GM21528 (cell line): ENCODE measurements at regions not wholly inside any gene's neighbourhood (a gene's known extent, or its start where the extent isn't known, plus 50 kb on each side); places are given as distances from the start of the nearest gene placed in this dataset.
"Not testable (repeated sequence)": the region's sequence is repeated elsewhere in the genome, so short reads cannot be mapped to it uniquely, and the experiment has no call there.

Experiments used
- ATAC-seq: cut with Tn5 transposase; IDR thresholded peaks from one replicate; pipeline ENCODE4 v1.9.1; 2021; ENCODE audit warnings: mild to moderate bottlenecking, moderate library complexity; ENCODE audit not compliant: unreplicated experiment, low FRiP score

- ATAC-seq = no peak
These were observed 321.7 kb downstream of the CENPW start for GRCh38 chr6:126661646-126662045.

GRCh38 chr6:126662966-126663365, 323.1 kb downstream of the CENPW start:
- ATAC-seq = no peak

- ATAC-seq = no peak
These were observed 324.4 kb downstream of the CENPW start for GRCh38 chr6:126664271-126664670.

GRCh38 chr6:126665551-126665950, 325.6 kb downstream of the CENPW start:
- ATAC-seq = no peak

GRCh38 chr6:126667071-126667470, 327.2 kb downstream of the CENPW start:
- no peak for ATAC-seq

GRCh38 chr6:126667728-126668127, 327.8 kb downstream of the CENPW start:
- no peak for ATAC-seq

GRCh38 chr6:126672649-126673048, 332.7 kb downstream of the CENPW start:
- ATAC-seq = peak; percentile 90

GRCh38 chr6:126673749-126674148, 333.8 kb downstream of the CENPW start:
- ATAC-seq = not testable (repeated sequence)

GRCh38 chr6:126682440-126682839, 342.5 kb downstream of the CENPW start:
- no peak for ATAC-seq

- no peak for ATAC-seq
These were observed 345.3 kb downstream of the CENPW start for GRCh38 chr6:126685182-126685581.

GRCh38 chr6:126696921-126697693, 357.2 kb downstream of the CENPW start:
- no peak for ATAC-seq

GRCh38 chr6:126698732-126699240, 358.9 kb downstream of the CENPW start:
- no peak for ATAC-seq

GRCh38 chr6:126701676-126702560, 362.0 kb downstream of the CENPW start:
- no peak for ATAC-seq

- ATAC-seq = no peak
These were observed 376.1 kb downstream of the CENPW start for GRCh38 chr6:126716032-126716431.

- no peak for ATAC-seq
These were observed 377.1 kb downstream of the CENPW start for GRCh38 chr6:126716826-126717509.

- ATAC-seq = peak; percentile 96
These were observed 378.8 kb downstream of the CENPW start for GRCh38 chr6:126718600-126719327.

GRCh38 chr6:126720304-126720703, 380.4 kb downstream of the CENPW start:
- ATAC-seq = no peak

- ATAC-seq = no peak
These were observed 381.8 kb downstream of the CENPW start for GRCh38 chr6:126721581-126722160.

- no peak for ATAC-seq
These were observed 382.5 kb downstream of the CENPW start for GRCh38 chr6:126722411-126722810.
